Neural cell (in vitro differentiated cells): ENCODE measurements at regions not wholly inside any gene's neighbourhood (a gene's known extent, or its start where the extent isn't known, plus 50 kb on each side); places are given as distances from the start of the nearest gene placed in this dataset.

Source experiments
- H2AFZ ChIP-seq: fragments of 200-600, 300-800 bp; sonication (generic), shearing (Covaris generic); 2 replicates; pipeline ENCODE4 v1.6.0; 2014; ENCODE audit warnings: low read depth, mild to moderate bottlenecking, antibody characterized with exemption, low read length, moderate library complexity
- H3F3A ChIP-seq: fragments of 200-600 bp; shearing (Covaris generic); 2 replicates; pipeline ENCODE4 v1.6.1; 2016; ENCODE audit warnings: mild to moderate bottlenecking, moderate library complexity, mixed read lengths, antibody characterized with exemption, low read length; ENCODE audit not compliant: insufficient read depth, poor library complexity, severe bottlenecking
- H3K27ac ChIP-seq: fragments of 200-600, 300-800 bp; sonication (generic), shearing (Covaris generic); 2 replicates; pipeline ENCODE4 v1.5.1; 2014; ENCODE audit warnings: mild to moderate bottlenecking, low read length, moderate library complexity
- H3K27me3 ChIP-seq: fragments of 300-800, 200-600 bp; sonication (generic), shearing (Covaris generic); 2 replicates; pipeline ENCODE4 v1.6.0; 2014; ENCODE audit warnings: mild to moderate bottlenecking, low read depth, low read length, moderate library complexity; ENCODE audit not compliant: insufficient read depth
- H3K36me3 ChIP-seq: fragments of 300-800, 200-600 bp; sonication (generic), shearing (Covaris generic); 2 replicates; pipeline ENCODE4 v1.5.1; 2014; ENCODE audit warnings: mild to moderate bottlenecking, antibody characterized with exemption, low read length, moderate library complexity; ENCODE audit not compliant: insufficient read depth
- H3K4me2 ChIP-seq: fragments of 300-800, 200-600 bp; sonication (generic), shearing (Covaris generic); 2 replicates; pipeline ENCODE4 v1.6.0; 2014; ENCODE audit warnings: mild to moderate bottlenecking, low read length
- H3K4me3 ChIP-seq: fragments of 300-800, 200-600 bp; sonication (generic), shearing (Covaris generic); 2 replicates; pipeline ENCODE4 v1.5.1; 2014; ENCODE audit warnings: mild to moderate bottlenecking, low read length, moderate library complexity
- H3K79me2 ChIP-seq: fragments of 200-600 bp; shearing (Covaris generic); replicated peaks from 2 replicates; pipeline ENCODE4 v1.6.0; 2014; ENCODE audit warnings: mild to moderate bottlenecking, low read length, moderate library complexity; ENCODE audit not compliant: insufficient read depth
- H3K9ac ChIP-seq: fragments of 300-800, 200-600 bp; sonication (generic), shearing (Covaris generic); 2 replicates; pipeline ENCODE4 v1.6.1; 2016; ENCODE audit warnings: mild to moderate bottlenecking, low read length, mixed read lengths
- H3K9me2 ChIP-seq: fragments of 200-600 bp; shearing (Covaris generic); 2 replicates; pipeline ENCODE4 v1.6.1; 2016; ENCODE audit warnings: mild to moderate bottlenecking, low read length, mixed read lengths; ENCODE audit not compliant: insufficient read depth
- H3K9me3 ChIP-seq: fragments of 200-600, 300-800 bp; sonication (generic), shearing (Covaris generic); 2 replicates; pipeline ENCODE4 v1.6.1; 2016; ENCODE audit warnings: mild to moderate bottlenecking, mixed run types, low read length, moderate library complexity, mixed read lengths
- H4K20me1 ChIP-seq: fragments of 200-600 bp; shearing (Covaris generic); 2 replicates; pipeline ENCODE4 v1.6.1; 2016; ENCODE audit warnings: mild to moderate bottlenecking, mixed run types; ENCODE audit not compliant: insufficient read depth
- EP300 ChIP-seq: fragments of 450-650 bp; conservative IDR thresholded peaks from 2 replicates; pipeline ENCODE4 v1.6.1; 2014; ENCODE audit warnings: antibody characterized with exemption, mild to moderate bottlenecking, moderate library complexity; ENCODE audit not compliant: poor library complexity, severe bottlenecking
- MXI1 ChIP-seq: fragments of 450-650 bp; conservative IDR thresholded peaks from 2 replicates; pipeline ENCODE4 v1.6.1; 2014; ENCODE audit warnings: antibody characterized with exemption, mild to moderate bottlenecking; ENCODE audit not compliant: poor library complexity, severe bottlenecking
- POLR2AphosphoS5 ChIP-seq: IDR thresholded peaks from 2 replicates; pipeline ENCODE4 v1.6.1; 2012
- SMC3 ChIP-seq: fragments of 450-650 bp; conservative IDR thresholded peaks from 2 replicates; pipeline ENCODE4 v1.6.1; 2014; ENCODE audit warnings: antibody characterized with exemption, mild to moderate bottlenecking, moderate library complexity; ENCODE audit not compliant: poor library complexity
- TF ChIP-seq, protein P1 (sequence below): IDR thresholded peaks from 2 replicates; pipeline ENCODE4 v1.6.1; 2012; ENCODE audit warnings: borderline replicate concordance

- Histone ChIP-seq H3K9ac (no peak overlapping the region), H3K36me3 (no peaks in the 10 kb centered on the region), H3K9me3 (no peaks in the 10 kb centered on the region), H3K27ac (no peak overlapping the region), H3K79me2 (no peaks in the 10 kb centered on the region), H2AFZ (no peak overlapping the region), H4K20me1 (no peaks in the 10 kb centered on the region), H3F3A (no peaks in the 10 kb centered on the region), H3K4me3 (no peak overlapping the region), H3K27me3 (no peaks in the 10 kb centered on the region), H3K9me2 (no peaks in the 10 kb centered on the region), H3K4me2 (no peak overlapping the region)
- TF ChIP-seq, protein P1, sequence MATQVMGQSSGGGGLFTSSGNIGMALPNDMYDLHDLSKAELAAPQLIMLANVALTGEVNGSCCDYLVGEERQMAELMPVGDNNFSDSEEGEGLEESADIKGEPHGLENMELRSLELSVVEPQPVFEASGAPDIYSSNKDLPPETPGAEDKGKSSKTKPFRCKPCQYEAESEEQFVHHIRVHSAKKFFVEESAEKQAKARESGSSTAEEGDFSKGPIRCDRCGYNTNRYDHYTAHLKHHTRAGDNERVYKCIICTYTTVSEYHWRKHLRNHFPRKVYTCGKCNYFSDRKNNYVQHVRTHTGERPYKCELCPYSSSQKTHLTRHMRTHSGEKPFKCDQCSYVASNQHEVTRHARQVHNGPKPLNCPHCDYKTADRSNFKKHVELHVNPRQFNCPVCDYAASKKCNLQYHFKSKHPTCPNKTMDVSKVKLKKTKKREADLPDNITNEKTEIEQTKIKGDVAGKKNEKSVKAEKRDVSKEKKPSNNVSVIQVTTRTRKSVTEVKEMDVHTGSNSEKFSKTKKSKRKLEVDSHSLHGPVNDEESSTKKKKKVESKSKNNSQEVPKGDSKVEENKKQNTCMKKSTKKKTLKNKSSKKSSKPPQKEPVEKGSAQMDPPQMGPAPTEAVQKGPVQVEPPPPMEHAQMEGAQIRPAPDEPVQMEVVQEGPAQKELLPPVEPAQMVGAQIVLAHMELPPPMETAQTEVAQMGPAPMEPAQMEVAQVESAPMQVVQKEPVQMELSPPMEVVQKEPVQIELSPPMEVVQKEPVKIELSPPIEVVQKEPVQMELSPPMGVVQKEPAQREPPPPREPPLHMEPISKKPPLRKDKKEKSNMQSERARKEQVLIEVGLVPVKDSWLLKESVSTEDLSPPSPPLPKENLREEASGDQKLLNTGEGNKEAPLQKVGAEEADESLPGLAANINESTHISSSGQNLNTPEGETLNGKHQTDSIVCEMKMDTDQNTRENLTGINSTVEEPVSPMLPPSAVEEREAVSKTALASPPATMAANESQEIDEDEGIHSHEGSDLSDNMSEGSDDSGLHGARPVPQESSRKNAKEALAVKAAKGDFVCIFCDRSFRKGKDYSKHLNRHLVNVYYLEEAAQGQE: no peak
- no peak for TF ChIP-seq POLR2AphosphoS5
These were observed 88.9 kb upstream of the MED13L start for GRCh38 chr12:116366456-116366776.

- no peak overlapping the region for H3K9ac ChIP-seq
- H3K27ac ChIP-seq: no peak overlapping the region
- H3F3A ChIP-seq: no peaks in the 10 kb centered on the region
- no peaks in the 10 kb centered on the region for H3K27me3 ChIP-seq
- no peaks in the 10 kb centered on the region for H3K9me2 ChIP-seq
- TF ChIP-seq SMC3: no peak
- no peak overlapping the region for H3K4me2 ChIP-seq
- H3K36me3 ChIP-seq: no peaks in the 10 kb centered on the region
- H3K9me3 ChIP-seq: no peaks in the 10 kb centered on the region
- no peak overlapping the region for H3K4me3 ChIP-seq
- H4K20me1 ChIP-seq: no peaks in the 10 kb centered on the region
- no peak overlapping the region for H2AFZ ChIP-seq
- no peaks in the 10 kb centered on the region for H3K79me2 ChIP-seq
These were observed 89.3 kb upstream of the MED13L start for GRCh38 chr12:116366824-116367223.

DNA sequence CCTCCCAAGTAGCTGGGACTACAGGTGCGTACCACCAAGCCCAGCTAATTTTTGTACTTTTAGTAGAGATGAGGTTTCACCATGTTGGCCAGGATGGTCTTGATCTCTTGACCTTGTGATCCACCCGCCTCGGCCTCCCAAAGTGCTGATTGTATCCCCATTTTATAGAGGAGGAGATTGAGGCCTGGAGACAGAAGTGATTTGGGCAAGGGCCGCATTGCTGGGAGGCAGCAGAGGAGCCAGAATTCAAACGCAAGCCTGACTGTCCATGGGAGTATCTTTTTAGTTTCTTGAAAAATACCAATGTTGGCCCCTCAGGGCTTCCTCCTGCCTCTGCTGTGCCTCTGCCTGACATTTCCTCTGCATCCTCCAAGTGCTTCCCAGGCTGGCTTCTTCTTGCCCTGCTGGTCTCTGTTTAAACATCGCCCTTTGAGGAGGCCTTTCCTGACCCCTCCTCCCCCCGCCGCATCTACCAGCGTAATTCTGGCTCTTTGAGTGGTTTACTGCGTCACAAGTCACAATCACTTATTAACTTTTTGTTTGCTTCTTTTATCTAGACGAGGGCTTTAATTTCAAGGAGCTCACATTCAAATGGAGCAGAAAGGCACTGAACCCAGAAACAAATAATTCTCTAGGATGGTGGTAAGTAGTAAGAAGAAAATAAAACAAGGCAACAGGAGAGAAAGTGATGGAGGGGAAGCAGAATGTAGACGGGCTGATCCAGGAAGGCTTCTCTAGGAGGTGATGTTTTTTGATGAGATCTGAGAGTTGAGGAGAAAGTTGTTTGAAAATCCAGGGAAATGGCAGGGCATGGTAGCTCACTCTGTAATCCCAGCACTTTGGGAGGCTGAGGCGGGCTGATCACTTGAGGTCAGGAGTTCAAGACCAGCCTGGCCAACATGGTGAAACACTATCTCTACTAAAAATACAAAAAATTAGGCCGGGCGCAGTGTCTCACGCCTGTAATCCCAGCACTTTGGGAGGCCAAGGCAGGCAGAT is 91.0 kb upstream of the MED13L start:
- no peaks in the 10 kb centered on the region for H4K20me1 ChIP-seq
- no peaks in the 10 kb centered on the region for H3K9me2 ChIP-seq
- no peaks in the 10 kb centered on the region for H3K36me3 ChIP-seq
- no peak overlapping the region for H2AFZ ChIP-seq
- no peaks in the 10 kb centered on the region for H3K79me2 ChIP-seq
- H3K9ac ChIP-seq: no peak overlapping the region
- TF ChIP-seq MXI1: no peak
- TF ChIP-seq, protein P1: no peak
- no peak for TF ChIP-seq EP300
- no peaks in the 10 kb centered on the region for H3F3A ChIP-seq
- H3K4me3 ChIP-seq: no peak overlapping the region
- H3K4me2 ChIP-seq: no peak overlapping the region
- H3K27me3 ChIP-seq: no peaks in the 10 kb centered on the region
- H3K27ac ChIP-seq: no peak overlapping the region
- no peaks in the 10 kb centered on the region for H3K9me3 ChIP-seq
